ENCODE measurements at regions not wholly inside any gene's neighbourhood (a gene's known extent, or its start where the extent isn't known, plus 50 kb on each side); places are given as distances from the start of the nearest gene placed in this dataset.
"Not testable (repeated sequence)": the region's sequence is repeated elsewhere in the genome, so short reads cannot be mapped to it uniquely, and the experiment has no call there.

- intact Hi-C loops (cut with DNase I; ENCODE audit: low total_unique reads): no loop called here
- peaks cover 0 to 32% (median 0%) of the 10 kb centered on the region in 7 donors for H3K27me3 ChIP-seq (replicated peaks in 1 of 7)
- H3K4me1 ChIP-seq: peaks cover 0 to 5% (median 0%) of the 10 kb centered on the region in 6 donors
- WGBS, 5 donors: 71 to 81% (median 76%) methylated on average over 12 of the region's 12 CpGs
- no peak overlapping the region for H3K4me3 ChIP-seq
- H3K27ac ChIP-seq: no peak overlapping the region
- H3K9me3 ChIP-seq: peaks cover 0 to 17% (median 7%) of the 10 kb centered on the region in 8 donors
- H3K36me3 ChIP-seq: no peaks in the 10 kb centered on the region
- no peak for DNase-seq
- no peak for TF ChIP-seq POLR2A (IDR thresholded peaks at IDR 0.05)
- no peak for TF ChIP-seq CTCF (IDR thresholded peaks at IDR 0.05 in 8 of 11, conservative IDR thresholded peaks at IDR 0.05 in 3 of 11)
- TF ChIP-seq POLR2AphosphoS5 (IDR thresholded peaks at IDR 0.05): no peak
Observed at GRCh38 chr3:184500344-184500923, 61.2 kb upstream of the EPHB3 start.

- intact Hi-C loops (cut with DNase I; ENCODE audit: low total_unique reads): no loop called here
- no peak for DNase-seq
- Histone ChIP-seq H3K27me3 (replicated peaks in 1 of 7) (peaks cover 0 to 25% (median 0%) of the 10 kb centered on the region in 7 donors), H3K27ac (no peak overlapping the region), H3K36me3 (no peaks in the 10 kb centered on the region), H3K4me3 (no peak overlapping the region), H3K4me1 (no peaks in the 10 kb centered on the region), H3K9me3 (peaks cover 0 to 17% (median 7%) of the 10 kb centered on the region in 8 donors)
- 87 to 95% (median 91%) methylated on average over 4 of the region's 4 CpGs for WGBS, 5 donors
- no peak for TF ChIP-seq CTCF (IDR thresholded peaks at IDR 0.05 in 8 of 11, conservative IDR thresholded peaks at IDR 0.05 in 3 of 11)
- no peak for TF ChIP-seq POLR2AphosphoS5 (IDR thresholded peaks at IDR 0.05)
- no peak for TF ChIP-seq POLR2A (IDR thresholded peaks at IDR 0.05)
Observed at GRCh38 chr3:184502123-184502667, 59.4 kb upstream of the EPHB3 start.

GRCh38 chr3:184502841-184503240 lies 58.7 kb upstream of the EPHB3 start:
- H3K36me3 ChIP-seq; intact Hi-C loops (cut with DNase I; ENCODE audit: low total_unique reads); H3K27ac ChIP-seq; H3K4me3 ChIP-seq; DNase-seq; H3K4me1 ChIP-seq: not testable (repeated sequence)
- Histone ChIP-seq H3K9me3 (peaks cover 0 to 17% (median 7%) of the 10 kb centered on the region in 8 donors), H3K27me3 (replicated peaks in 1 of 7) (peaks cover 0 to 25% (median 0%) of the 10 kb centered on the region in 7 donors)
- WGBS, 5 donors: 52 to 81% (median 74%) methylated on average over 6 of the region's 6 CpGs

GRCh38 chr3:184503647-184504046 lies 57.9 kb upstream of the EPHB3 start:
- H3K9me3 ChIP-seq: peaks cover 0 to 17% (median 7%) of the 10 kb centered on the region in 8 donors
- no peaks in the 10 kb centered on the region for H3K36me3 ChIP-seq
- no peaks in the 10 kb centered on the region for H3K4me1 ChIP-seq
- no peak overlapping the region for H3K27ac ChIP-seq
- DNase-seq: no peak
- intact Hi-C loops (cut with DNase I; ENCODE audit: low total_unique reads): no loop called here
- H3K4me3 ChIP-seq: no peak overlapping the region
- WGBS, 5 donors: 44 to 90% (median 67%) methylated on average over 2 of the region's 2 CpGs
- TF ChIP-seq POLR2A (IDR thresholded peaks at IDR 0.05) (no peak), POLR2AphosphoS5 (IDR thresholded peaks at IDR 0.05) (no peak), CTCF (IDR thresholded peaks at IDR 0.05 in 8 of 11, conservative IDR thresholded peaks at IDR 0.05 in 3 of 11) (no peak)
- H3K27me3 ChIP-seq (replicated peaks in 1 of 7): peaks cover 0 to 27% (median 0%) of the 10 kb centered on the region in 7 donors

All from spleen (tissue), 11 donors.